ENCODE measurements at regions not wholly inside any gene's neighbourhood (a gene's known extent, or its start where the extent isn't known, plus 50 kb on each side); places are given as distances from the start of the nearest gene placed in this dataset.

DNA sequence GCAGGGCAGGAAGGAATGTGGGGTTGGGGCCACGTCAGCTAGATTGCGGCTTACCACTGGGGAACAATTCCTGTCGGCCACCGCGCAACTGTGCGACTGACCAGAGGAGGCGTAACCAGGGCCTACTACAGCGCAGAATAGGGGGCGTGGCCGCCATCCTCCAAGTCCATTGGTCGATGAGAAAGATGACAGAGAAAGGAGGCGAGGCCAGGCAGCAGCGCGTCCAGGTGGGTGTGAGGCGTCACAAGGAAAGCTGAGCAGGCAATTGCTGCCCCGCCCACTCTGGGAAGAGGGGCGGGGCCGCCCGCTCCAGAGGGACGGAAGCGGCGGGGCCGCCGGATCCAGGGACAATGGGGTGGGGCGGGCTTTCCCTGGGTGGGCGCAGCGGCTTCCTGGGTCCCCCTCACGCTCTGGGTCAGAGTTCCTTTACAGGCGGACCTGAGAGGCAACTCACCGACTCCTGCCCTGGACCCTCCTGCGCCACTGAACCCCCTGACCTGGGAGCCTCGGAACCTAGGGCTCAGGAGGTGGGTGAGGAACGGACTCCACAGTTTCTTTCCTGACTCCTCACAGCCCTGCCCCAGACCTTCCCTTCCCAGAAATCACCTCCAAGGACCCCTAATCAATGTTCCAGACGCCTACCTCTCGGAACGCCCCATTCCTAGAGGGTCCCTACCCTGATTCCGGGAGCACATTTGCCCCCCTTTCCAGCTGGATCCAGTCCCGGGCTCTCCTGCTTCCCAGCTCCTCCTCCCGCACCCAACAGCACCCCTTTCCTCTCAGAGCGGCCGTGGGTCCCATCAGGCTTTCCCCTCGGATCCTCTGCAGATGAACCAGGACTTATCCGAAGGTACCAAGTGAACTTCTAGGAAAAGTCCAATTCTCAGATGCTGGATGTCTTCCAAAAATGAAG is 101.5 kb upstream of the ZNF492 start:
- DNase-seq (ENCODE audit: low spot score), result no peak
- H3K9ac ChIP-seq (ENCODE audit: insufficient read depth, low read depth, low read length), result no peak overlapping the region
- H3K79me2 ChIP-seq (ENCODE audit: insufficient read depth, low read length), result no peaks in the 10 kb centered on the region
- no peaks in the 10 kb centered on the region for H3K27me3 ChIP-seq (ENCODE audit: control insufficient read depth in 1 of 2, insufficient read depth in 2 of 2, low read length in 2 of 2)
- H3K4me3 ChIP-seq (replicated peaks in 1 of 3; ENCODE audit: insufficient read depth in 1 of 3, low read depth in 2 of 3, low read length in 3 of 3), result no peak overlapping the region
- intact Hi-C loops (cut with micrococcal nuclease; ENCODE audit: unreplicated experiment), result no loop called here
- no peak for ATAC-seq
- no peaks in the 10 kb centered on the region for H4K20me1 ChIP-seq (ENCODE audit: insufficient read depth, low read length)
- in situ Hi-C loops (cut with HindIII; ENCODE audit: extremely low pct_ligation_motif_present, low pct_unique_long_range_greater_than_20kb), result no loop called here
- no peak overlapping the region for H2AFZ ChIP-seq (ENCODE audit: low read length)
- BruUV-seq (replicated peaks), result no TSS peak
- FAIRE-seq, result no peak
- no peak overlapping the region for H3K27ac ChIP-seq (ENCODE audit: extremely low read length, insufficient read depth, low read length)
- no peak overlapping the region for H3K4me2 ChIP-seq (ENCODE audit: low read depth, low read length)
- peaks cover 89% of the 10 kb centered on the region for H3K9me3 ChIP-seq (ENCODE audit: low read length)
- H3K4me1 ChIP-seq (ENCODE audit: insufficient read depth, low read length), result no peaks in the 10 kb centered on the region
- CTCF ChIA-PET (ENCODE audit: low intra/inter-chr PET ratio, low total read pairs), result no interaction called here
- 42% methylated on average over 29 of the region's 43 CpGs for WGBS (ENCODE audit: low lambda C conversion rate)
- POLR2A ChIA-PET, result no interaction called here
- no peaks in the 10 kb centered on the region for H3K36me3 ChIP-seq (replicated peaks in 1 of 2; ENCODE audit: control insufficient read depth in 1 of 2, insufficient read depth in 2 of 2, low read length in 2 of 2)
- TF ChIP-seq THAP9 (CRISPR knock-in tag; IDR thresholded peaks at IDR 0.05; ENCODE audit: borderline replicate concordance) (no peak), ATF6 (CRISPR knock-in tag; conservative IDR thresholded peaks at IDR 0.05) (no peak), ZNF878 (CRISPR knock-in tag; IDR thresholded peaks at IDR 0.05) (no peak), SSRP1 (CRISPR knock-in tag; IDR thresholded peaks at IDR 0.05) (no peak), ZNF562 (CRISPR knock-in tag; IDR thresholded peaks at IDR 0.05; ENCODE audit: borderline replicate concordance) (no peak), ZFAT (CRISPR knock-in tag; conservative IDR thresholded peaks at IDR 0.05) (no peak), REPIN1 (CRISPR knock-in tag; IDR thresholded peaks at IDR 0.05; ENCODE audit: borderline replicate concordance, low read depth) (no peak), TIGD3 (CRISPR knock-in tag; IDR thresholded peaks at IDR 0.05; ENCODE audit: borderline replicate concordance) (no peak), HOXD1 (CRISPR knock-in tag; IDR thresholded peaks at IDR 0.05) (no peak), HES4 (CRISPR knock-in tag; IDR thresholded peaks at IDR 0.05; ENCODE audit: borderline replicate concordance) (no peak), ZBTB44 (CRISPR knock-in tag; IDR thresholded peaks at IDR 0.05) (no peak), ZMYM2 (CRISPR knock-in tag; IDR thresholded peaks at IDR 0.05) (no peak)
- TF ChIP-seq, protein P1, sequence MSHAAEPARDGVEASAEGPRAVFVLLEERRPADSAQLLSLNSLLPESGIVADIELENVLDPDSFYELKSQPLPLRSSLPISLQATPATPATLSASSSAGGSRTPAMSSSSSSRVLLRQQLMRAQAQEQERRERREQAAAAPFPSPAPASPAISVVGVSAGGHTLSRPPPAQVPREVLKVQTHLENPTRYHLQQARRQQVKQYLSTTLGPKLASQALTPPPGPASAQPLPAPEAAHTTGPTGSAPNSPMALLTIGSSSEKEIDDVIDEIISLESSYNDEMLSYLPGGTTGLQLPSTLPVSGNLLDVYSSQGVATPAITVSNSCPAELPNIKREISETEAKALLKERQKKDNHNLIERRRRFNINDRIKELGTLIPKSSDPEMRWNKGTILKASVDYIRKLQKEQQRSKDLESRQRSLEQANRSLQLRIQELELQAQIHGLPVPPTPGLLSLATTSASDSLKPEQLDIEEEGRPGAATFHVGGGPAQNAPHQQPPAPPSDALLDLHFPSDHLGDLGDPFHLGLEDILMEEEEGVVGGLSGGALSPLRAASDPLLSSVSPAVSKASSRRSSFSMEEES (CRISPR knock-in tag; IDR thresholded peaks at IDR 0.05), result no peak
